ENCODE measurements at regions not wholly inside any gene's neighbourhood (a gene's known extent, or its start where the extent isn't known, plus 50 kb on each side); places are given as distances from the start of the nearest gene placed in this dataset.

- no peak overlapping the region for H3K27ac ChIP-seq
- no peaks in the 10 kb centered on the region for H3K27me3 ChIP-seq
- H3K4me3 ChIP-seq: no peak overlapping the region
- intact Hi-C loops (cut with DNase I): no loop called here
- DNase-seq: no peak
- H3K36me3 ChIP-seq (replicated peaks in 1 of 2): no peaks in the 10 kb centered on the region
- no peaks in the 10 kb centered on the region for H3K9me3 ChIP-seq (replicated peaks in 1 of 3)
- no peaks in the 10 kb centered on the region for H3K4me1 ChIP-seq (replicated peaks in 1 of 2)
- TF ChIP-seq, protein P1, sequence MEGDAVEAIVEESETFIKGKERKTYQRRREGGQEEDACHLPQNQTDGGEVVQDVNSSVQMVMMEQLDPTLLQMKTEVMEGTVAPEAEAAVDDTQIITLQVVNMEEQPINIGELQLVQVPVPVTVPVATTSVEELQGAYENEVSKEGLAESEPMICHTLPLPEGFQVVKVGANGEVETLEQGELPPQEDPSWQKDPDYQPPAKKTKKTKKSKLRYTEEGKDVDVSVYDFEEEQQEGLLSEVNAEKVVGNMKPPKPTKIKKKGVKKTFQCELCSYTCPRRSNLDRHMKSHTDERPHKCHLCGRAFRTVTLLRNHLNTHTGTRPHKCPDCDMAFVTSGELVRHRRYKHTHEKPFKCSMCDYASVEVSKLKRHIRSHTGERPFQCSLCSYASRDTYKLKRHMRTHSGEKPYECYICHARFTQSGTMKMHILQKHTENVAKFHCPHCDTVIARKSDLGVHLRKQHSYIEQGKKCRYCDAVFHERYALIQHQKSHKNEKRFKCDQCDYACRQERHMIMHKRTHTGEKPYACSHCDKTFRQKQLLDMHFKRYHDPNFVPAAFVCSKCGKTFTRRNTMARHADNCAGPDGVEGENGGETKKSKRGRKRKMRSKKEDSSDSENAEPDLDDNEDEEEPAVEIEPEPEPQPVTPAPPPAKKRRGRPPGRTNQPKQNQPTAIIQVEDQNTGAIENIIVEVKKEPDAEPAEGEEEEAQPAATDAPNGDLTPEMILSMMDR (IDR thresholded peaks at IDR 0.05): no peak
These were observed 176.6 kb upstream of the TYRP1 start for GRCh38 chr9:12516573-12516972.

GRCh38 chr9:12538842-12539579 lies 154.2 kb upstream of the TYRP1 start:
- Histone ChIP-seq H3K9me3 (replicated peaks in 1 of 3) (no peaks in the 10 kb centered on the region), H3K4me3 (no peak overlapping the region), H3K27ac (no peak overlapping the region), H3K36me3 (replicated peaks in 1 of 2) (no peaks in the 10 kb centered on the region), H3K4me1 (replicated peaks in 1 of 2) (no peaks in the 10 kb centered on the region), H3K27me3 (no peaks in the 10 kb centered on the region)
- 44 to 62% (median 55%) methylated on average over 13 of the region's 13 CpGs for WGBS, 4 donors
- no peak for DNase-seq
- intact Hi-C loops (cut with DNase I): no loop called here
- TF ChIP-seq, protein P1 (IDR thresholded peaks at IDR 0.05): no peak
- no peak for TF ChIP-seq POLR2A (IDR thresholded peaks at IDR 0.05)

- DNase-seq: no peak
These were observed 153.6 kb upstream of the TYRP1 start for GRCh38 chr9:12539580-12539975.

GRCh38 chr9:12544700-12545099 lies 148.5 kb upstream of the TYRP1 start:
- Histone ChIP-seq H3K4me3 (no peak overlapping the region), H3K4me1 (replicated peaks in 1 of 2) (no peaks in the 10 kb centered on the region), H3K27me3 (no peaks in the 10 kb centered on the region), H3K36me3 (replicated peaks in 1 of 2) (no peaks in the 10 kb centered on the region), H3K9me3 (replicated peaks in 1 of 3) (no peaks in the 10 kb centered on the region), H3K27ac (no peak overlapping the region)
- DNase-seq: no peak
- 24 to 37% (median 31%) methylated on average over 2 of the region's 2 CpGs for WGBS, 4 donors
- TF ChIP-seq, protein P1 (IDR thresholded peaks at IDR 0.05): no peak
- intact Hi-C loops (cut with DNase I): no loop called here

More at GRCh38 chr9:12539580-12539975, 153.6 kb upstream of the TYRP1 start:
- TF ChIP-seq POLR2A (IDR thresholded peaks at IDR 0.05): no peak
- TF ChIP-seq, protein P1 (IDR thresholded peaks at IDR 0.05): no peak
- Histone ChIP-seq H3K9me3 (replicated peaks in 1 of 3) (no peaks in the 10 kb centered on the region), H3K4me1 (replicated peaks in 1 of 2) (no peaks in the 10 kb centered on the region), H3K27me3 (no peaks in the 10 kb centered on the region), H3K36me3 (replicated peaks in 1 of 2) (no peaks in the 10 kb centered on the region), H3K27ac (no peak overlapping the region), H3K4me3 (no peak overlapping the region)
- intact Hi-C loops (cut with DNase I): no loop called here
- WGBS, 4 donors: 60 to 69% (median 66%) methylated on average over 4 of the region's 4 CpGs
